ENCODE measurements at regions not wholly inside any gene's neighbourhood (a gene's known extent, or its start where the extent isn't known, plus 50 kb on each side); places are given as distances from the start of the nearest gene placed in this dataset.

DNA sequence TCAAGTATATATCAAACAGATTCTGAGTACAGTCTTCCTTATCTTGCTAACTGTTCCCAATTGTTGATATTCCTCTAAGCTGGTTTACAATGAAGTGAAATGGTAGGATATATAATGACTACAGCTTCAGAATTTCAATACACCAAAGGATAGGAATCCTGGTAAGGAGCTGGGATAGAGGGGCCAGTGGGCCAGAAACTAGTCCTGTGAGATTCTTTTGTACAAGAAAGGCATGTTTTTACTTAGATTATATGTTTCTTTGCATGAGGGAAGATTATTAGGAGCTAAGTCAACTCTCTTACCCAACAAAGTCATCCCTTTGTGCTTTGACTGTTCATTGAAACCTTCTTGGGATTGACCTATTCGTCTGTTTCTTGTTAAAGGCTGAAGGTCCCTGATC, 435.7 kb downstream of the PLK2 start:
- H3F3A ChIP-seq (ENCODE audit: insufficient read depth, low read length) = no peaks in the 10 kb centered on the region
- no peaks in the 10 kb centered on the region for H3K36me3 ChIP-seq (ENCODE audit: insufficient read depth, low read length)
- H3K9ac ChIP-seq (ENCODE audit: low read length) = no peak overlapping the region
- H3K27ac ChIP-seq (ENCODE audit: low read depth, low read length, poor library complexity, severe bottlenecking) = no peak overlapping the region
- no peaks in the 10 kb centered on the region for H3K4me1 ChIP-seq (ENCODE audit: insufficient read depth, low read length, severe bottlenecking)
- TF ChIP-seq EZH2 (IDR thresholded peaks at IDR 0.05; ENCODE audit: borderline replicate concordance, low read length) (no peak), CTCF (IDR thresholded peaks at IDR 0.05; ENCODE audit: low read length) (no peak)
- no peak overlapping the region for H3K4me3 ChIP-seq (ENCODE audit: low read depth, low read length, poor library complexity, severe bottlenecking)
- H3K79me2 ChIP-seq (ENCODE audit: insufficient read depth, low read length) = no peaks in the 10 kb centered on the region
- no peaks in the 10 kb centered on the region for H3K9me2 ChIP-seq (ENCODE audit: low read depth, low read length)
- no peaks in the 10 kb centered on the region for H4K20me1 ChIP-seq (ENCODE audit: insufficient read depth, low read length)
- no peaks in the 10 kb centered on the region for H3K9me3 ChIP-seq (ENCODE audit: low read length)
- no peak overlapping the region for H2AFZ ChIP-seq (ENCODE audit: low read length)
- no peaks in the 10 kb centered on the region for H3K27me3 ChIP-seq (ENCODE audit: insufficient read depth, low read length)
- no peak overlapping the region for H3K4me2 ChIP-seq (ENCODE audit: low read length)

GRCh38 chr5:58022055-58022454, 437.8 kb downstream of the PLK2 start:
- H3K9me3 ChIP-seq (ENCODE audit: low read length) = no peaks in the 10 kb centered on the region

GRCh38 chr5:58021466-58021865, 438.4 kb downstream of the PLK2 start:
- Histone ChIP-seq H3K9me2 (ENCODE audit: low read depth, low read length) (no peaks in the 10 kb centered on the region), H3K27me3 (ENCODE audit: insufficient read depth, low read length) (no peaks in the 10 kb centered on the region), H3K4me2 (ENCODE audit: low read length) (no peak overlapping the region), H3K9me3 (ENCODE audit: low read length) (no peaks in the 10 kb centered on the region), H3K27ac (ENCODE audit: low read depth, low read length, poor library complexity, severe bottlenecking) (no peak overlapping the region), H2AFZ (ENCODE audit: low read length) (no peak overlapping the region), H3K36me3 (ENCODE audit: insufficient read depth, low read length) (no peaks in the 10 kb centered on the region), H3K9ac (ENCODE audit: low read length) (no peak overlapping the region), H3K4me3 (ENCODE audit: low read depth, low read length, poor library complexity, severe bottlenecking) (no peak overlapping the region), H3F3A (ENCODE audit: insufficient read depth, low read length) (no peaks in the 10 kb centered on the region), H4K20me1 (ENCODE audit: insufficient read depth, low read length) (no peaks in the 10 kb centered on the region), H3K4me1 (ENCODE audit: insufficient read depth, low read length, severe bottlenecking) (no peaks in the 10 kb centered on the region), H3K79me2 (ENCODE audit: insufficient read depth, low read length) (no peaks in the 10 kb centered on the region)
- TF ChIP-seq CTCF (IDR thresholded peaks at IDR 0.05; ENCODE audit: low read length) = no peak
- TF ChIP-seq EZH2 (IDR thresholded peaks at IDR 0.05; ENCODE audit: borderline replicate concordance, low read length) = no peak

More at GRCh38 chr5:58022055-58022454, 437.8 kb downstream of the PLK2 start:
- Histone ChIP-seq H2AFZ (ENCODE audit: low read length) (no peak overlapping the region), H3K9ac (ENCODE audit: low read length) (no peak overlapping the region), H3K9me2 (ENCODE audit: low read depth, low read length) (no peaks in the 10 kb centered on the region), H3K36me3 (ENCODE audit: insufficient read depth, low read length) (no peaks in the 10 kb centered on the region), H3K4me3 (ENCODE audit: low read depth, low read length, poor library complexity, severe bottlenecking) (no peak overlapping the region), H3K4me2 (ENCODE audit: low read length) (no peak overlapping the region), H3K27me3 (ENCODE audit: insufficient read depth, low read length) (no peaks in the 10 kb centered on the region), H3K79me2 (ENCODE audit: insufficient read depth, low read length) (no peaks in the 10 kb centered on the region), H3K27ac (ENCODE audit: low read depth, low read length, poor library complexity, severe bottlenecking) (no peak overlapping the region), H4K20me1 (ENCODE audit: insufficient read depth, low read length) (no peaks in the 10 kb centered on the region), H3F3A (ENCODE audit: insufficient read depth, low read length) (no peaks in the 10 kb centered on the region), H3K4me1 (ENCODE audit: insufficient read depth, low read length, severe bottlenecking) (no peaks in the 10 kb centered on the region)
- no peak for TF ChIP-seq CTCF (IDR thresholded peaks at IDR 0.05; ENCODE audit: low read length)
- no peak for TF ChIP-seq EZH2 (IDR thresholded peaks at IDR 0.05; ENCODE audit: borderline replicate concordance, low read length)
